ENCODE measurements at regions not wholly inside any gene's neighbourhood (a gene's known extent, or its start where the extent isn't known, plus 50 kb on each side); places are given as distances from the start of the nearest gene placed in this dataset.
"Not testable (repeated sequence)": the region's sequence is repeated elsewhere in the genome, so short reads cannot be mapped to it uniquely, and the experiment has no call there.

- DNase-seq (ENCODE audit: low read depth in 2 of 2) = not testable (repeated sequence)
Measured at GRCh38 chr10:38362514-38362913, 268.4 kb downstream of the ZNF37A start.

- DNase-seq (ENCODE audit: low read depth in 2 of 2) = not testable (repeated sequence)
Measured at GRCh38 chr10:38364073-38364472, 269.9 kb downstream of the ZNF37A start.

DNA sequence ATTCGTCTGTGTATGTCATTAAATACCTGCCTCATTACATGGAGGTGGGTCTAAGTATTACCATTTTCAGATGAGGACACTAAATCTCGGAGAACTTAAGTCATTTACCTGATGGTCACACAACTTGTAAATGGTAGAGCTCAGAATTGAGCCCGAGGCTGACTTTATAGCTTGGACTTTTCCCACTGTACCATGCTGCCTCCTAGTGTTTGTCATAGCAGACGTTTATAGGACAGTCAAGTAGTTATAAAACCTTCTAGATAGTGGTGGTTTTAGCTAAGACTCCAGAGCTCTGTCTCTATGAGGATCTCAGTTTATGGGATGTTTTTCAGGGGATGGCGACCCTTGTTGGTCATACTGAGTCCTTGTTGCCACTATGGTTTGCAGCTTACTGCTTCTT is 271.8 kb downstream of the ZNF37A start:
- peak; percentile 34 to 52 for DNase-seq (ENCODE audit: low read depth in 2 of 2)

DNA sequence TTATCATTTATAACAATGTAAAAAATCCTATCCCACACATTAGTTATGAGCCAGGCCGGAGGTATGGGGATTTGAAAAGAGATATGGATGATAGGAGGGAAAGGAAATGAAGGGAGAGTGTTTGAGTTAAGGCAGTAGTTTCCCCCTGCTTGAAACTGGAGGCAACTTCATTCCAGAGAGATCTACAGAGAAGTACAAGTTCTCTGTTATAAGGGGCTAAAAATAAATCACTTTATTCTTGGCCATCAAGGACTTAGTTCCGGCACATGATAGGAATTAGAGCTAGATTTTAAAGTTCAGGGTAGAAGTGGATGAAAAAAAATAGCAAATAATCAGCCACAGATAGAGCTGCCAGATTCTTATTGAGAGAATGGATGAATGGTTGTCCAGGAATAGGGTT is 289.7 kb downstream of the ZNF37A start:
- DNase-seq (ENCODE audit: low read depth in 2 of 2) = not testable (repeated sequence)

DNA sequence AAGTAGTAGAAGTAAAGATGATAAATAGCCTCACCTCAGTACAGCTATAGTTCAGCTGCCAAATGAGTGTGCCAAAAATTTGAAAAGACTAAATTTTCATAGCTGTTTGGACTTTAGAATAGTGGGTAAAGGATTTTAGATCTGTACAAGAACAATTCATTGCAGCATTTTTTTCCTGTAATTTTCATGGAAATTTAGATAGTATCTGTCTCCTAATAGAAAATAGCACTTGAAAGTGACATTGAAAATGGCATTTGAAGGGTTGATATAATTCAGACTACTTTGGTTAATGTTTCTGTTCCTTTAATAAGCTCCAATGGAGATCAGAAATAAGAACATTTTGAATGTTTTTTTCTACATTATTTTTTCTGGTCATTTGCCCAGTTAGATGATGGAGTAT is 292.7 kb downstream of the ZNF37A start:
- DNase-seq (ENCODE audit: low read depth in 2 of 2) = not testable (repeated sequence)

DNA sequence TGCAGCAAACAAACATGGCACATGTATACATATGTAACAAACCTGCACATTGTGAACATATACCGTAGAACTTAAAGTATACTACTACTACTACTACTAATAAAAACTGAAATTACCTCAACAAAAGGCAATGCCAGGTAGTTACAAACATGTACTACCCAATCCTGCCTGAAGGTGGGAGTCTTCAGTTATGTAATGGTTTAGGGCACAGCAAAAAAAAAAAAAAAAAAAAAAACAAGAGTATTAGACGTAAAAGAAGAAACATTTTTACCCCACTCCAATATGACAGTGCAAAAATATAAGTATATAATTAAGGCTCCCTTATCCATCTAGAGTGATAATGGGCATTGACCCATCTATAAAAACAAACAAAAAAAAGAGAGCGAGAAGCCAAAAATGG is 296.6 kb downstream of the ZNF37A start:
- peak; percentile 4 to 27 for DNase-seq (ENCODE audit: low read depth in 2 of 2)

- DNase-seq (ENCODE audit: low read depth in 2 of 2) = not testable (repeated sequence)
Measured at GRCh38 chr10:38395465-38395864, 301.3 kb downstream of the ZNF37A start.

DNA sequence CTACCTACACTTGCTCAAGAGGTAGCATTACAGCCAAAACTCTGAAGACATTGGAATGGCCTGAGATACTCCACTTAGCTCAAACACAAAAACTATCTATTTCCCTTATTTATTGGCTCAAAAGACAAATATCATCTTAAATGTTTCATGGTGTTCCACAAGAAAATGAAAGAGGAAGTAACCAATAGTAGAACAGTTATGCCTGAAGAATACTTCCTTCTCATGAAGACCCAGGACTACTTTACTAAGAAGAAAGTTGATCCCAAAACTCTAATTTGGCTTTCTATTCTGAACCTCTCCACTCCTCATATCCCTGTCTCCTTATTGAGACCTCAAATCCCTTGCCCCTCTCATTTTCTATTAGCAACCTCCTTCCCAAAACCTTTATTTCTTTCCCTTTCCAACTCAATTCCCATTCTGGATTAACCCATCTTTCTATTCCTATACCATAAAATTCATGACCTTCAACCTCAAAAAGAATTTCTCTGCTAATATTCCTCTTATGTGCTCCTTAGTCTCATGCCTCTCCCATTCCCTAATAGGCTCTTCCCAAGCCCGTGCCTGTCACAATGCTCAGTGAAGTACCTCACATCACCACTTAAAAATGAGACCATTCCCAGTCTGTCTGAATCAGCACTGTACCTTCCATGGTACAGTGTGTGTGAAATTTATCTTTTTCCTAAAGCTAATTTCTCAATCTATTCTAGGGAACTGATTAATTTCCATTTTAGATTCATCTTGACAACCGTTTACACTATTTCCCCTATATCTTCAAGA is 302.2 kb downstream of the ZNF37A start:
- not testable (repeated sequence) for DNase-seq (ENCODE audit: low read depth in 2 of 2)

GRCh38 chr10:38401565-38401964 is 307.4 kb downstream of the ZNF37A start:
- DNase-seq (ENCODE audit: low read depth in 2 of 2) = not testable (repeated sequence)

DNA sequence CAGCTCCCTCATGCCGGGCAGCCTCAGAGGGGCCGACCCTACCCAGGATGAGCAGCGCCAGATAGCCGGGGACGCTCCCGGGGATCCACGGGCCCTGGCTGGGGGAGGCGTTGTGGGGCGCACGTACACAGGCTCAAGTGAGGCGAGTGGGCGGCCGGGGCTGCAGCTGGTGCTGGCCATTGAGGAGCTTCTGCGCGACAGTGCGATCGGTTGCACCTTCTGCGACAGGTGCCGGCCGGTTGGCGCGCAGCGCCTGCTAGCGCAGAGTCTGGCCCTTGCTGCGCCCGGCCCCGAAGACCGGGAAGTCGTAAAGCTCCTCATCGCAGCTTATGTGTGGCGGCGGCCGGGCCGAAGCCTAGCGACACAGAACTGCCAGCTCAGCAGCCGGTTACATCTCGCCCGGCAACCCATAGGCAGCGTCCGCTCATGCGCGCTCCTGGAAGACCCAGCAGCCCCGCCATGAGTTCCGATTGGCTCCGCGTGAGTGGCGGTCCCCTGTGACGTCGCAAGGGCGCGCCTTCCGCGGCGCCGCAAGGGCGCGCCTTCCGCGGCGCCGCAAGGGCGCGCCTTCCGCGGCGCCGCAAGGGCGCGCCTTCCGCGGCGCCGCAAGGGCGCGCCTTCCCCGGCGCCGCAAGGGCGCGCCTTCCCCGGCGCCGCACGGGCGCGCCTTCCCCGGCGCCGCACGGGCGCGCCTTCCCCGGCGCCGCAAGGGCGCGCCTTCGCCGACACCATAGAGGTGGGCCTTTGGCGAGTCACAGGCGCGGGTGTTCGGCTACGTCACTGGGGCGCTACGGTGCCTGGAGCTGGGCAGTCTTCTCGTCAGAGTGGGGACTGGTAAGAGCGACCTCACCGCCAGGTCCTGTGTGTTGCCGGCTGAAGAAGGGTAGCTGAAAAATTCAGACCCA is 308.6 kb downstream of the ZNF37A start:
- peak; percentile 90 to 96 for DNase-seq (ENCODE audit: low read depth in 2 of 2)

DNA sequence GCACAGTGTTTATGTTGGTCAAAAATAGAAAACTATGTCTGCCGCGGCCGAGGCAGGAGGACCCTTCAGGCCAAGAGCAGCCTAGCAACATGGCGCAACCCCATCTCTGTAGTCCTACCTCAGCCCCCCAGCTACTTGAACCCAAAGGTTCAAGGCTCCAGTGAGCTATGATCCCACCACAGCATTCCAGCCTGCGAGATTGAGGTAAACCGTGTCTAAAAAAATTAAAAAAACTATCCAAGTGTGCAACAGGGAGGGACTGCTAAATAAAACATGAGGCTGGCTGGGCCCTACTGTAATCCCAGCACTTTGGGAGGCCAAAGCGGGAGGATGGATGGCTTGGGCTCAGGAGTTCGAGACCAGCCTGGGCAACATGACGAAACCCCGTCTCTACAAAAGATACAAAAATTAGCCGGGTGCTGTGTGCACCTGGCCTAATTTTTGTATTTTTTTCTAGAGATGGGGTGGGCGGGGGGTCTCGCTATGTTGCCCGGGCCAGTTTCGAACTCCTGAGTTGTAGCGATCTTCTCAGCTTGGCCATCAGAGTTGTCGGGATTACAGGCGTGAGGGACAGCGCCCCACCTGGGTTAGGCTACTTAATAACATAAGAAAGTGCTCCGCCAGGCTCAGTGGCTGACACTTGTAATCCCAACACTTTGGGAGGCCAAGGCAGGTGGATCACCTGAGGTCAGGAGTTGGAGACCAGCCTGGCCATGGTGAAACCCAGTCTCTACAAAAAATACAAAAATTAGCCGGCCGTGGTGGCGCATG is 309.4 kb downstream of the ZNF37A start:
- peak in 1 of 2 donors; percentile 3 for DNase-seq (ENCODE audit: low read depth in 2 of 2)

DNA sequence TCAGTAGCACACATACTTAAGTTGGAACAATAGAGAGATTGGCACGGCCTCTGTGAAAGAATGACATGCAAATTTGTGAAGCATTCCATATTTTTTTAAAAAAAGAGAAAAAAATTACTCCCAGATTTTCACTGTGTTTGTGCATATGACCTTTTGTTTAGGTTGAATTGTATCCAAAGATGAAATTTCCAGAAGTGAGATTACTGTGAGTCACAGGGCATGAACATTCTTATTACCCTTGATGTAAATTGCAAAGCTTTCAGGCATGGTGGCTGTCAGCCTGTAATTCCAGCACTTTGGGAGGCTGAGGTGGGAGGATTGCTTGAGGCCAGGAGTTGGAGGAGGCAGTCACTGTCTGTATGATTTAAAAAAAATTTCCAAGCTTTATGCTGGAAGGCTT is 329.5 kb downstream of the ZNF37A start:
- DNase-seq (ENCODE audit: low read depth in 2 of 2) = not testable (repeated sequence)

- DNase-seq (ENCODE audit: low read depth in 2 of 2) = not testable (repeated sequence)
Measured at GRCh38 chr10:38430242-38430641, 336.1 kb downstream of the ZNF37A start.

DNA sequence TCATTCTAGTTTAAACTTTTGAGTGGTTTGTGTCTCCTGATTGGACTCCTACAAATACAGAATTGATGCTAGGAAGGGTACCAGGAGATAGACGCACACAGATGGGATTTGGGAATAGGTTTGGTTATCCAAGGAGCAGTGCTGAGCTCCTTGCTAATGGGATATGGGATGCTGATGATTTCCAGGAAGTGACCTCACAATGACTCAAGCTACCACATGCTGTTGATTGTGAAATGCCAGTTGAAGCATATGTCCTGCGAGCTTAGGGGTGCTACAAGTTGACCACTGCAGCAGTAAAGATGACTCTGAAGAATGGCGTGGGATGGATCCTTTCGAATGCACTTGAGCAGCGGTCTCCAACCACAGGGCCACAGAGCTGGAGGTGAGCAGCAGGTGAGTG is 343.2 kb downstream of the ZNF37A start:
- DNase-seq (ENCODE audit: low read depth in 2 of 2) = not testable (repeated sequence)

GRCh38 chr10:38448614-38449355 is 354.6 kb downstream of the ZNF37A start:
- not testable (repeated sequence) for DNase-seq (ENCODE audit: low read depth in 2 of 2)

GRCh38 chr10:38449618-38450017 is 355.5 kb downstream of the ZNF37A start:
- DNase-seq (ENCODE audit: low read depth in 2 of 2) = not testable (repeated sequence)

- DNase-seq (ENCODE audit: low read depth in 2 of 2) = not testable (repeated sequence)
Measured at GRCh38 chr10:38450372-38451057, 356.4 kb downstream of the ZNF37A start.

GRCh38 chr10:38451306-38451967 is 357.3 kb downstream of the ZNF37A start:
- DNase-seq (ENCODE audit: low read depth in 2 of 2) = not testable (repeated sequence)
